Hypothalamus (tissue), 51 donors: ENCODE measurements at regions not wholly inside any gene's neighbourhood (a gene's known extent, or its start where the extent isn't known, plus 50 kb on each side); places are given as distances from the start of the nearest gene placed in this dataset.

ENCODE experiments used
- DNase-seq, 51 donors: peaks; one replicate each; lab custom pipeline; 2025; lab: John Stamatoyannopoulos, UW

DNA sequence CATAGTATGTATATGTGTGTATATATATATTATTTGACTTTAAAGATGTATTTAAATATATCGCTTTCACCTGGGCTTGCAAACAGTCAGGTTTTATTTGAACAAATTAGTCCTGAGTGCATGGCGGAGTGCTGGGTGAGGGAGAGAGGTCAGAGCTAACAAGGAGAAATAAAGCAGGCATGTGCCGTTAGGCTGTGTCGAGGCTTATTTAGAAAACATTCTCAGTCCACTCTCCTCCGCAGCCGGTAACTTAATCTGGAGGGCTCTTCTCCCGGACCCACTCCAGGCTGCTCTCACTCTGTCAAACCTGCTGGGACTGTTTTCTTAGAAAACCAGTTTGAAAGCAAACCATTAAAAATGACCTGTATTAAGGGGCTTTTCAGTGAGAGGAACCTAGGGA is 455.9 kb downstream of the MN1 start:
- no peak for DNase-seq

DNA sequence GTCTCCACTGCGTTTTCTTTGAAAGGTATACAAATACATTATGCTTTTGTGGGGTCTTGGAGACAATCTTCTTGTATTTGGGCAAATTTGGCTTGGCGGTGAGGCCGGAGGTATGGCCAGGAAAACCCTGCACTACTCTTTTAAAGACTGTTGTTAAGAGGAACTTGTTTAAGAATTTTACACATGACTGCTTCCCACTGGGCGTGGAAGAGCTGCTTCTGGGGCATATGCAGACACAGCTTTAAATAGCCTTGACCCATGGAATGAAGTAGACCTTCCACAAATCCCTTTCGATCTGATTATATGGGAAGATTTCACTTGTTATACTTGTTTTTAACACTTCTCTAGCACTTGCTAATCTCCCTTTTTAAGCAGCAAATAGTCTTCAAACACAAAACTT is 453.6 kb downstream of the MN1 start:
- DNase-seq = no peak

GRCh38 chr22:27348634-27349033 is 452.9 kb downstream of the MN1 start:
- DNase-seq = no peak

GRCh38 chr22:27349456-27349855 is 452.1 kb downstream of the MN1 start:
- no peak for DNase-seq

DNA sequence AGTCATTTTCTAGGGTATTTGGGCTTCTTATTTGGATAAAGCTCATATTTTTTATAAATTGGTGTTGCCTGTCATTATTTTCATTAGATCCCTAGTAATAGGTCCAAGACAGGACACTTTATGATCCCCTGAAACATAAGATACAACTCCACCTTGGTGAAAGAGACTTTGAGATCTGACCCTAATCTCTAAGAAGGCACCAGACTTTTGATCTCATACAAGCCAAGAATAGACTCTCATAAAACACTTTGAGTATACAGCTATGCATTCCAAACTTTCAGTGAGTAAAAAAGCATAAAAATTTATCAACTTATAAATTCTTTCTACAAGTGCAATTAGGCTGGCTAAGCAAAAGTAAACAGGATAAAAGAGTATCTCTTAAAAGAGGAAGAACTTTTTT is 451.2 kb downstream of the MN1 start:
- no peak for DNase-seq

- DNase-seq = no peak
Observed at GRCh38 chr22:27352426-27352825, 449.1 kb downstream of the MN1 start.

DNA sequence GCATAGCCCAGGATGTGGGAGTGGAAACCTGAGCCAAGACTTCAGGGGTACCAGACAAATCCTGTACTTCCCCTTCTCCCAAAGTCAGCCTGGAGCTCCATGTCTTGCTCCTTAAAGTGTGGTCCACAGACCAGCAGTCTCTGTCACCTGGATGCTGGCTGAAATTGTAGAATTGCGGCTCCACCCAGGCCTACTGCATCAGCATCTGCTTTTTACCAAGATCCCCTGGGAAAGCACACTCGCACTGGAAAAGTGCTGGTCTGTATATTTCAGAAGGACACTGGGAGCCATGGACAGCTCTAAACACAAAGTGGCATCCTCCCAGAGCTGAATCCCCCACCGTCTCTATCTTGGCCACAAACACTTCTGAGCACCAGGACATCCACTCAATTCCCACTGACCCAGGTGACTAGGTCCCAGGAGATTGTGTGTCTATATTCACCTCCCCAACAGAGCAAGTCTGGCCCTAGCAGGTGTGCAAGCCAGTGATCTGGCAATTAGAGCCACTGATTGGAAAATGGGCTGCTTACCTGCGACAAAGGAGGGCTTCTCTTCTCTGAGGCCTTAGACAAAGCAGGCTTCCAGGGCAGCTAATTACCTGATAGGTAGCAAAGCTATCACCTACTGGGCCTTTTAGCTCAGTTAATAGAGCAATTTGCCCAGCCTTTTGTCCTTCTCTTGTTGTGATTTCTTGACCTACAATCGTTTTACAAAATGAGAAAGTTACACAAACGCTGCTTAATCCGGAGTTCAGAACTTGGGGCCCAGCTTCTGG is 443.3 kb downstream of the MN1 start:
- no peak for DNase-seq

- DNase-seq = no peak
Observed at GRCh38 chr22:27370269-27370668, 431.3 kb downstream of the MN1 start.

DNA sequence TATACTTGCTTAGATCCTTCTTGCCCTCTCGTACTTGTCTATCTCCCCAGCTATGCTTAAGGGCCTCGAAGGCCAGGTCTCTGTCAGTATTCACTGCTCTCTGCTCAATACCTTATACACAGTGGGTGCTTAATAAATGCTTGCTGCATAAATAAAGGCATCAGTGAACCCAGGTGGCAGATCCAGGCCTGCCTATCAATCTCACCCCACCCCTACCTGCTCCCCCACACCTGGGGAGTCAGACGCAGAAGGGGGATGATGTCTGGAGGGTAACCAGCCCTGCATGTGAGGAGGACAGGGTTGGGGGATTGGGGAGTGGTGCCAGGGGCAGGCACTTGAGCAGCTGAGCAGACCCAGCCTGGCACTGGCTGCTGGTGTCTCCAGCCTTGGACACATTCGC is 430.6 kb downstream of the MN1 start:
- no peak for DNase-seq

DNA sequence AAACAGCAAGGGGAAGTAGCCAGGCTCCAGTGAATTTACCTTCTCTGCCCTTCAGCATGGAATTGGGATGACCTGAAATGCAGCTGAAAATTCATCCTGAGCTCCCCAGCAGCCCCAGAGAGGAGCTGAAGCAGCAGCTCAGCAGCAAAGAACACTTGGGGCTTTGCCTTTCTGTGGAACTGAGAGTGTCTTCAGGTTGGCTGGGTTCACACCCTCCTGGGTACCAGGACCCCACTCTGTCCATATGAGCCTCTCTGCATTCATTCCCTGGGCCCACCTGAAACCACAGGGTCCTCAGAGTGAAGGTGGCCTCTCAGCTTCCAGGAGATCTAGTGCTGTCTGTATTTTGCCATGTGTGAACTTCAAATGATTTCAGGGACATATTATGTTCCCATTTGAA is 429.2 kb downstream of the MN1 start:
- DNase-seq = no peak

DNA sequence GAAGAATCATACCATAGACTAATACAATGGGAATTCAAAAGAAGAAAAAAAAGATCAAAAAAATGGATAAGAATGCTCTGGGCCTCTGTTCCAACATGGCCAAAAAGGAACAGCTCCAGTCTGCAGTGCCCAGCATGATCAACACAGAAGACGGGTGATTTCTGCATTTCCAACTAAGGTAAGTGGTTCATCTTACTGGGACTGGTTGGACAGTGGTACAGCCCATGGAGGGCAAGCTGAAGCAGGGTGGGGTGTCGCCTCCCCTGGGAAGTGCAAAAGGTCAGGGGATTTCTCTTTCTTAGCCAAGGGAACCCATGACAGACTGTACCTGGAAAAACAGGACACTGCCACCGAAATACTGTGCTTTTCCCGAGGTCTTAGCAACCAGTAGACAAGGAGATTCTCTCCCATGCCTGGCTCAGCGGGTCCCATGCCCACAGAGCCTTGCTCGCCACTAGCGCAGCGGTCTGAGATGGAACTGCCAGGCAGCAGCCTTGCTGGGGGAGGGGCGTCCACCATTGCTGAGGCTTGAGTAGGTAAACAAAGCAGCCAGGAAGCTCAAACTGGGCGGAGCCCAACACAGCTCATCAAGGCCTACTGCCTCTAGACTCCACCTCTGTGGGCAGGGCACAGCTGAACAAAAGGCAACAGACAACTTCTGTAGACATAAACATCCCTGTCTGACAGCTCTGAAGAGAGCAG is 428.4 kb downstream of the MN1 start:
- no peak for DNase-seq

DNA sequence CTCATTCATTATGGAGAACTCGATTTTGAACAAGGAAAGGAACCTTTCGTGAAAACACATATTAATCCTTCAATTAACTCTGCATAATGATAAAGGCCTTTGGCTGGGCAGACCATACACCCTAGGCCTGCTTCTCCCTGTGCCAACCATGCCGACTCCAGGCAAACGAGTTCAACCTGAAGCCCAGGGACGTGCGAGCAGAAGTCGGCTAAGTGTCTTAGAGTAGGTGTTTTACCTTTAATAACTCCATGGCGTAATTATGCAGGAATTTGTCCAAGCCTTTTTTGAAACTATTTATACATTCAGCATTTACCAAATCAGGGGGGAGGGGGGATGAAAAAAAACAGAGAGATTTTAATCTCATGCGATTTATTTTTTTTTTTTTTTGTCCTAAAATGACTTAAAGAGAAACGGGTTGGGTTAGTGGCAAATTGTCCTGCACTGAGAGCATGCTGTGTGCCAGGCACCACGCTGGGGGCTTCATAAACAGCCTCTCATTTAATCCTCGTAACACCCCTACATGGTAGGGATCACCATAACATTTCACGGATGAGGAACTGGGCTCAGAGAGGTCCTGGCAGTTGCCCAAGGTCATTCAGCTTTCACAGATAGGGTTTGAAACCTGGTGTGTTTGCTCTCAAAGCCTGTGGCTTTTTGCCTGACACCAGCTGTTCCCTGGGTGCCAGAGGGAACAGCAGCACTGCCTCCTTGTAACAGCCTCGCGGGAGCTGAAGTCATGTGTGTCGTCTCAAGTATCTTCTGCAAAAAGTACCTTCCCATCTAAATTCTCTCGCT is 423.9 kb downstream of the MN1 start:
- no peak for DNase-seq

- no peak for DNase-seq
Observed at GRCh38 chr22:27378311-27378800, 423.2 kb downstream of the MN1 start.

DNA sequence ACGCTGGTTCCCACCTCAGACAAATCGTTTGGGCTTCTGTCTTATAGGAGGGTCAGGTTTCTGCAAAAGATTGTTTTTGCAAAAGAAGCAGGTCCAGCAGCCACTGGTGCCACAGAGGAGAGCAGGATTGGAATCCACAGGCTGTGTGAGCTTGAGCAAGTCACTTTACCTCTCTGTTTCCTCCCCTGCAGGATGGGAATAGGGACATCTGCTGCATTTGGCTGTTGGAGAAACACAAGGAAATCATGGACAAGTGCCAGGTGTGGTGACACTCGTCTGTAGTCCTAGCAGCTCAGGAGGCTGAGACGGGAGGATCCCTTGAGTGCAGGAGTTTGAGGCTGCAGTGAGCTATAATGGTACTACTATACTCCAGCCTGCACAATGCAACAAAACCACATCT is 422.6 kb downstream of the MN1 start:
- no peak for DNase-seq

GRCh38 chr22:27380855-27381254 is 420.7 kb downstream of the MN1 start:
- no peak for DNase-seq

DNA sequence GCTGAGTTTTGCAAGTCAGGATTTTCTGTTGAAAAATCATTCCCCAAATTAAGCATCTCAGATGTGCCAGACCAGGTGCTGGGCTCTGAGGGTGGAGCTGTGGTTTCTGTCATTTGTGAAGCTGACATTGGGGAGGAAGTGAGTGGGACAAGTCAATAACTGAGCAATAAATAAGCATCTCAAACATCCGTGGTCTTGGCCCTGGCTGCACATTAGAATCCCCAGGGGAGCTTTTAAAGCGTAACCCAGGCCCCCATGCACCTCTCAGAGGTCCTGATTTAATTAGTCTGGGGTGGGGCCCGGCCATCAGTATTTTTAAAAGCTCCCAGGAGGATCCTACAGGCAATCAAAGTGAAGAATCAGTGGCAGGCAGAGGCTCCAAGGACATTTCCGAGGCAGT is 420.0 kb downstream of the MN1 start:
- DNase-seq = no peak

- no peak for DNase-seq
Observed at GRCh38 chr22:27381960-27382742, 419.4 kb downstream of the MN1 start.

- no peak for DNase-seq
Observed at GRCh38 chr22:27382947-27383346, 418.6 kb downstream of the MN1 start.

- DNase-seq = no peak
Observed at GRCh38 chr22:27383896-27384295, 417.7 kb downstream of the MN1 start.

DNA sequence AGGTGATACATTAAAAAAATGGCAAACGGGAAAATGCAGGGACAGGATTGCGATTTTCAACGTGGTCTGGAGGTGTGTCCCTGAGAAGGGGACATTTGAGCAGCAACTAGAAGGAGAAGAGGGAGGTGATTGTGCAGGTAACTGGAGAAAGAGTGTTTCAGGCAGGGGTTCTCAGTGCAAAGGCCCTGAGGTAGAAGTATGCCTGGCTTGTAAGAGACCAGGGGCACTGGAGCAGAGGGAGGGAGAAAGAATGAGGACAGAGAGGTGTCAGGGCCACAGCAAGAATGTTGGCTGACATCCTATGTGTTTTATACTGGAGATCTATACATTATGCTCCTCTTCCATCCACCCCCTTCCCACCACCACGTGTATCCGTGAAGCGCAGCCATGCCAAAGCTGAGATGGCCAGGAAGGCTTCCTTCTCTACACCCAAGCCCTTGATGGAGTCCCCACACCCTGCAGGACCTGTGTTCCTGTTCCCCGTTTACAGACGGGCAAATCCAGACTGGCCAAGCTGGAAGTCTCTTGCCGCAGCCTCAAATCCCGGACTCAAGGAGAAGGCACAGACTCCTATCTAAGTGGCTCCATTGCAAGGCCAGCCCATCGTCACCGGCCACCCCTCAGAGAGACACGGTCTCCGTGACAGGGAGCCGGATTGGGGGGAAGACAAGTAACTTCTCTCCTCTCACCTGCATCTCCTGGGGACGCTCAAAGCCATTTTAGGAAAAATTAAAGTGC is 416.1 kb downstream of the MN1 start:
- DNase-seq = no peak
